ENCODE measurements at regions not wholly inside any gene's neighbourhood (a gene's known extent, or its start where the extent isn't known, plus 50 kb on each side); places are given as distances from the start of the nearest gene placed in this dataset.

DNA sequence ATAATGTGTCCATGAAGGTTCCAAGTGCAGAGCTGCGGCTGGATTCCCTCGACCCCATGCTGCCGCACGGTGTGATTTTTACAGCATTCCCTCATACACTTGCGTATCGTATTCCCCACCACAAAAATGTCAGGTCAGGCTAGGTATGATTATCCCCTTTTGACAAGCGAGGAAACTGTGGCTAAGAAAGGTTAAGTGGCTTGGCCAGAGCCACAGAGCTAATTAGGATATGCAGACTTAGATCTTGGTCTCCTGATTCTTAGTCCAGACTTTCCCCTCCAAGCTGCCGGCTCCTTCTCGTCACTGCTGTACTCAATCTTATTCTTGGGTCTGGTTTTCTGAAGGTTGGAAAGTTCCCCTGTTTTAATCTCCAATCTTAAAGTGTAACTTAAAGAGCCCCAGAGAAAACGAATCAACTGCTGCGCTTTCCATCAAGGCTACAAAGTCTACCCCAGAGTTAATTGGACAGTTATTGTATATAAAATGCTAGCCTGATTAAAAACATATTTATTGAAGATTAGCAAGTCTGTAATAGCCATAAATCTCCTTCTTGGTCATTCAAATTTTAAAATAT, 176.6 kb downstream of the ADAMTS15 start:
- DNase-seq (ENCODE audit: low read depth), result no peak
- H3K4me3 ChIP-seq (ENCODE audit: low read depth, low read length), result no peak overlapping the region
- TF ChIP-seq, protein P1, sequence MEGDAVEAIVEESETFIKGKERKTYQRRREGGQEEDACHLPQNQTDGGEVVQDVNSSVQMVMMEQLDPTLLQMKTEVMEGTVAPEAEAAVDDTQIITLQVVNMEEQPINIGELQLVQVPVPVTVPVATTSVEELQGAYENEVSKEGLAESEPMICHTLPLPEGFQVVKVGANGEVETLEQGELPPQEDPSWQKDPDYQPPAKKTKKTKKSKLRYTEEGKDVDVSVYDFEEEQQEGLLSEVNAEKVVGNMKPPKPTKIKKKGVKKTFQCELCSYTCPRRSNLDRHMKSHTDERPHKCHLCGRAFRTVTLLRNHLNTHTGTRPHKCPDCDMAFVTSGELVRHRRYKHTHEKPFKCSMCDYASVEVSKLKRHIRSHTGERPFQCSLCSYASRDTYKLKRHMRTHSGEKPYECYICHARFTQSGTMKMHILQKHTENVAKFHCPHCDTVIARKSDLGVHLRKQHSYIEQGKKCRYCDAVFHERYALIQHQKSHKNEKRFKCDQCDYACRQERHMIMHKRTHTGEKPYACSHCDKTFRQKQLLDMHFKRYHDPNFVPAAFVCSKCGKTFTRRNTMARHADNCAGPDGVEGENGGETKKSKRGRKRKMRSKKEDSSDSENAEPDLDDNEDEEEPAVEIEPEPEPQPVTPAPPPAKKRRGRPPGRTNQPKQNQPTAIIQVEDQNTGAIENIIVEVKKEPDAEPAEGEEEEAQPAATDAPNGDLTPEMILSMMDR (IDR thresholded peaks at IDR 0.05; ENCODE audit: insufficient read depth, low read length), result no peak

DNA sequence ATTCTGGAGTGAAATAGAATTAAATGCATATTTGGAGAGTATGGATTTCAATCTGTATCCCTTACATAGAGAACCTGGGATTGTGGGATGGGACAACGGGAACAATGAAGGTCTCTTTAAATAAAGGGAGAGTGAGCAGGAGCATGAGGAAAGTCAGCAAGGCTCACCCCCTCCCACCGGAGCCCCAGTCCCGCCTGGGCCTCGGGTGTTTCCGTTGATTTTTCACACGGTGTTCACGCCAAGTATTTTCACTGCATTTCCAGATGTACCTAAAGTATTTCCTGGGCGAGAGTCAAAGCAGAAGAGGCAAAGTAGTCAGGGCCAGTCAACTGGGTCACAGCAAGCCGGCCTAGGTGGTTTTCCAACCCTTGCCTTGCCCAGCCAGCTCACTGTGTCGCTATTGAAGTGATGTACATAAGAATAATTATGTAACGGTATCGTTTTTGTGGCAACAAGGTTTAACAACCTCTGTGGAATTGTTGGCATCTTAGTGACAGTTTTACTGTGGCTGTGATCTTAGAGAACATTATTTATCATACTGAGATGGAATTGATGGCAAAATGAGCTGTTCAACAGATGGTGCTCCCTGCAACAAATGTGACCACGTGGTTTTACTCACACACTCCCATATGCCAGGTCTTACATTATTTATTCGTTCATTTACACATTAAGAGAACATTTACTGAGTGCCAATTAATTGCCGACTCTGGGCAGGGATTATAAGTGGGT, 177.3 kb downstream of the ADAMTS15 start:
- TF ChIP-seq, protein P1 (IDR thresholded peaks at IDR 0.05; ENCODE audit: insufficient read depth, low read length), result no peak
- no peak overlapping the region for H3K4me3 ChIP-seq (ENCODE audit: low read depth, low read length)
- DNase-seq (ENCODE audit: low read depth), result no peak

DNA sequence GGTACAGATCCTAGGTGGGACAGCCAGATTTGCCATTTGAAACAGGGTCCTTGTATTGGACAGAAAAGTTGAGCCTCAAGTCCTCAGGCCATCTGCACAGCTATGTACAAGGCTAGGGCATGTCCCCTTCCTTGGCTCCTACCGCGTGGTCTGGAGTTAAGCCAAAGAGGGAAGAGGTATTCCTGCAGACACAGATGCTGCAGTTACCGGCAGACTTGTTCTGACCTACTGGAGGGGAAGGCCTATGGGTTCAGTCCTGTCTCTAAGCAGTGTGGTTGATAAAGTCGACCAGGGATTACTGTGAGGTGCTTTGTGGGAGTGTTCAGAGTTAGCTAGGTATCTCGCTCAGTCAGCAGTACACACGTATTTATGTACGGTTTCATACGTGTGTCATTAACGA, 180.6 kb downstream of the ADAMTS15 start:
- DNase-seq (ENCODE audit: low read depth), result no peak
- no peak overlapping the region for H3K4me3 ChIP-seq (ENCODE audit: low read depth, low read length)
- TF ChIP-seq, protein P1 (IDR thresholded peaks at IDR 0.05; ENCODE audit: insufficient read depth, low read length), result no peak

DNA sequence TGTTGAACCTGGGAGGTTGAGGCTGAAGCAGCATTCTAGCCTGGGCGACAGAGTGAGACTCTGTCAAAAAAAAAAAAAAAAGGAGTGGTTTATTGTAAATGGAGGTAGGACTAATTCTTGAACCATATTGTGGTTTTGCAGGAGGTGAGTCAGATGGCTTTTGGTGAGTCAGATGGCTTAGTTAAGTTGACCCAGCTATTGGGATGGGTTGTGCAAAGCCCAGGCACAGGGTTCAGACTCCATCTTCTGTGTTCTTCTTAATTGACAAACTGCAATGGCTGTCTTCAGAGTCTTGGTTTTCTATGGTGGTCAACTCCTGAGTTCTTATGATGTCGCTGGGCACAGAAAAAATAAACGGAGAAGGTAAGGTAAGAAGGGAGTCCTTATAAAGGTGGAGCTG, 182.7 kb downstream of the ADAMTS15 start:
- peak; percentile 85 for DNase-seq (ENCODE audit: low read depth)
- no peak overlapping the region for H3K4me3 ChIP-seq (ENCODE audit: low read depth, low read length)
- TF ChIP-seq, protein P1 (IDR thresholded peaks at IDR 0.05; ENCODE audit: insufficient read depth, low read length), result no peak

DNA sequence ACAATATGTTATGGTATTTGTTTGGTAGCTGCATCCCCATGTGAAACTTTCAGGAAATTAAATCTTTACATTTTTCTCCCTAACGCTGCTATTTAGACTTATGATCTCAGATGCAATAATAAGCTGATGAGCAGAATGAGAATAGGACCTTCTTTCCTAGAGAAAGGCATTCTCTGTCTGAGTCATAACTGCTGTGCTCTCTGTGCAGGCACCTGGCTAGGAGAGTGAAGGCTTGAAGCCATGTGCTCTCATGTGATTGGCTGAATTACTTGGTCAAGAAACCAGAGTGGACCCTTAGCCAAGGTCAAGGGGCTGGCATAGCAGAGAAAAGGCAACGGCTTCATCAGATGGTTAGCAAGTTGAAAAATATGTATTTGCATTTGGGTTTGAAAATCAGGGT, 185.0 kb downstream of the ADAMTS15 start:
- no peak for DNase-seq (ENCODE audit: low read depth)
- no peak overlapping the region for H3K4me3 ChIP-seq (ENCODE audit: low read depth, low read length)
- TF ChIP-seq, protein P1 (IDR thresholded peaks at IDR 0.05; ENCODE audit: insufficient read depth, low read length), result no peak

DNA sequence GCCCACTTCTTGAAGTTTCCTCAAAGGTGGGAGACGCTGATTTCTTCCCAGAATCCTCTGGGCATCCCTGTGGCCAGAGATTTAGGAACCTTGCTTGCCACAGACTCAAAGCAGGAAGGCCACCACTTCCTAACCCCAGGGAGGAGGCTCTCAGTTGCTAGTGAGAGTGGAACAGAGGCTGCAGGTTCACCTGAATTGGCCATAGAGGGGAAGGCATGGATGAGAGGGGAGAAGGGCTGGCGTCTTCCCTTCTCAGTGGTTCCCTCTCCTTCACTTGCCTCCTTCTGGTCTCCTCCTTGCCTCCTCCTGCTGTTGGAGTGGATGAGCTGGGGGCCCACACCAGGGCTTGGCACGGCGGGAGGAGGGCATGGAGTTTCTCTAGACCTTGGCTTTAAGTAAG, 185.7 kb downstream of the ADAMTS15 start:
- no peak for DNase-seq (ENCODE audit: low read depth)
- H3K4me3 ChIP-seq (ENCODE audit: low read depth, low read length), result no peak overlapping the region
- TF ChIP-seq, protein P1 (IDR thresholded peaks at IDR 0.05; ENCODE audit: insufficient read depth, low read length), result no peak
